Colonic mucosa (tissue), 4 donors: ENCODE measurements at regions not wholly inside any gene's neighbourhood (a gene's known extent, or its start where the extent isn't known, plus 50 kb on each side); places are given as distances from the start of the nearest gene placed in this dataset.

Experiments
- DNase-seq: peaks from one replicate; pipeline ENCODE4 v3.0.0-alpha.2; 2020
- H3K27ac ChIP-seq: fragments of 200-600 bp; one replicate; pipeline ENCODE4 v1.8.0; 2021
- H3K27me3 ChIP-seq: fragments of 200-600 bp; one replicate; pipeline ENCODE4 v1.8.0; 2021
- H3K36me3 ChIP-seq: fragments of 200-600 bp; one replicate; pipeline ENCODE4 v1.8.0; 2021
- H3K4me1 ChIP-seq: fragments of 200-600 bp; one replicate; pipeline ENCODE4 v1.8.0; 2021; ENCODE audit warnings: mild to moderate bottlenecking
- H3K4me3 ChIP-seq: fragments of 200-600 bp; one replicate; pipeline ENCODE4 v1.8.0; 2021
- H3K9ac ChIP-seq, 2 donors: one replicate each; pipeline ENCODE4 v1.7.0; 2013; ENCODE audit warnings: control low read depth in 2 of 2, low read depth in 2 of 2, low read length in 2 of 2
- H3K9me3 ChIP-seq: fragments of 200-600 bp; one replicate; pipeline ENCODE4 v1.8.0; 2021
- intact Hi-C: fragments of 100-400 bp; cut with DNase I; formaldehyde crosslinking; loops from one replicate; pipeline ENCODE4 v1.14.1; 2022
- TF ChIP-seq, protein P1 (sequence below): fragments of 200-600 bp; IDR thresholded peaks from one replicate; pipeline ENCODE4 v1.8.0; 2022; ENCODE audit warnings: antibody characterized with exemption, mild to moderate bottlenecking
- donor health status: healthy.
- donor health status: DM: no; HTN: no; CAD: no.
- donor health status: DM: no; HTN: no; CAD: no.

- Histone ChIP-seq H3K27me3 (no peaks in the 10 kb centered on the region), H3K4me3 (no peak overlapping the region), H3K9me3 (no peaks in the 10 kb centered on the region), H3K36me3 (no peaks in the 10 kb centered on the region), H3K9ac (no peak overlapping the region), H3K4me1 (no peaks in the 10 kb centered on the region), H3K27ac (no peak overlapping the region)
- no peak for DNase-seq
- TF ChIP-seq, protein P1, sequence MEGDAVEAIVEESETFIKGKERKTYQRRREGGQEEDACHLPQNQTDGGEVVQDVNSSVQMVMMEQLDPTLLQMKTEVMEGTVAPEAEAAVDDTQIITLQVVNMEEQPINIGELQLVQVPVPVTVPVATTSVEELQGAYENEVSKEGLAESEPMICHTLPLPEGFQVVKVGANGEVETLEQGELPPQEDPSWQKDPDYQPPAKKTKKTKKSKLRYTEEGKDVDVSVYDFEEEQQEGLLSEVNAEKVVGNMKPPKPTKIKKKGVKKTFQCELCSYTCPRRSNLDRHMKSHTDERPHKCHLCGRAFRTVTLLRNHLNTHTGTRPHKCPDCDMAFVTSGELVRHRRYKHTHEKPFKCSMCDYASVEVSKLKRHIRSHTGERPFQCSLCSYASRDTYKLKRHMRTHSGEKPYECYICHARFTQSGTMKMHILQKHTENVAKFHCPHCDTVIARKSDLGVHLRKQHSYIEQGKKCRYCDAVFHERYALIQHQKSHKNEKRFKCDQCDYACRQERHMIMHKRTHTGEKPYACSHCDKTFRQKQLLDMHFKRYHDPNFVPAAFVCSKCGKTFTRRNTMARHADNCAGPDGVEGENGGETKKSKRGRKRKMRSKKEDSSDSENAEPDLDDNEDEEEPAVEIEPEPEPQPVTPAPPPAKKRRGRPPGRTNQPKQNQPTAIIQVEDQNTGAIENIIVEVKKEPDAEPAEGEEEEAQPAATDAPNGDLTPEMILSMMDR: no peak
- intact Hi-C loops: no loop called here
Measured at GRCh38 chr1:229981736-229982135, 85.3 kb upstream of the GALNT2 start.

- H3K4me1 ChIP-seq: no peaks in the 10 kb centered on the region
- intact Hi-C loops: no loop called here
- no peaks in the 10 kb centered on the region for H3K27me3 ChIP-seq
- H3K4me3 ChIP-seq: no peak overlapping the region
- no peaks in the 10 kb centered on the region for H3K36me3 ChIP-seq
- H3K9ac ChIP-seq: no peak overlapping the region
- no peak overlapping the region for H3K27ac ChIP-seq
- no peaks in the 10 kb centered on the region for H3K9me3 ChIP-seq
- DNase-seq: no peak
- TF ChIP-seq, protein P1: no peak
Measured at GRCh38 chr1:229984310-229984991, 82.6 kb upstream of the GALNT2 start.

DNA sequence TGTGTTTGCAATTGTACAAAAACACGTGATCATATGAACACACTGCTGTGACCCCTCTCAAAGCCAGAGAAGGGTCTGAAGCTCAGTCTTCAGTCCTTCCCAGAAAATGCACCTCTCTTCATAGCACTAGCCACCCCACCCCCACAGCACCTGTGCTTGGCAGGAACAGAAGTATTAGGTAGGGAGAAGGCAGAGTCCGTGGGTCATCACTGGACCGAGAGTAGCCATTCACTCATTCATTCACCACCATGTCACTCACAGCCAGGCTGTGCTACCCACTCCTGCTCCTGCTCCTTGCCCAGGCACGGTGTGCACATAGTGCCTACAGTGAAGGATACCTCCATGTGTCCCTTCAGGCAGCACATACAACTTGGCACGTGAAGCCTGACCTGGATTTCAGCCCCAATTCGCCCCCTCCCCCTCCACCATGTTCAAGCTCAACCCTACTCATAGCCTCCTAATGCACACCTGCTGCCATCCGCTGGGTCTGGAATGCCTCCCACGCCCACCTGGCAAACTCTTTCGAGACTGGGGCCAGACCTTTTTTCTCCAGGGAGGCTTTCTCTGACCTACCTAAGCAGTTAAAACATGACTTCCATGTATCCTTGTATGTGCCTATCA, 81.9 kb upstream of the GALNT2 start:
- H3K27ac ChIP-seq: no peak overlapping the region
- H3K36me3 ChIP-seq: no peaks in the 10 kb centered on the region
- H3K27me3 ChIP-seq: no peaks in the 10 kb centered on the region
- H3K4me3 ChIP-seq: no peak overlapping the region
- H3K9ac ChIP-seq: no peak overlapping the region
- TF ChIP-seq, protein P1: no peak
- no peaks in the 10 kb centered on the region for H3K4me1 ChIP-seq
- no peak for DNase-seq
- no peaks in the 10 kb centered on the region for H3K9me3 ChIP-seq
- intact Hi-C loops: no loop called here

DNA sequence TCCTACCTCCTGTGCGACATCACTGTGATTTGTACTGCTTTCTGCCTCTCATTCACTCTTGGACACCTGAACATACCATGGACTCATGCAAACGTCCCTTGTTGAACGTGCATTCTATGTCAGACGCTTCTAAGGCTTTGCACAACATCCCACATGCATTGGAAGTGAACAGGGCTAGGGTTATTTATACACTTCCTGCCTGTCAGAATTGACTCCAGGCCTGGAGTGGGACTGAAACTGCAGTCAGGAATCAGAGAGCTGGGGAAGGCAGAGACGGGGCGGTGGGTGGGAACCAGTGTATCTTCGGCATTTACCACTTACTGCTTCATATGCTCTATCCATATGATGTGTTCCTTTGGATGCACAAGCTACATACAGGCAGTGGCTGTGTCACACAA, 81.4 kb upstream of the GALNT2 start:
- H3K27ac ChIP-seq: no peak overlapping the region
- no peaks in the 10 kb centered on the region for H3K27me3 ChIP-seq
- H3K9ac ChIP-seq: no peak overlapping the region
- TF ChIP-seq, protein P1: no peak
- intact Hi-C loops: no loop called here
- no peak for DNase-seq
- H3K9me3 ChIP-seq: no peaks in the 10 kb centered on the region
- no peak overlapping the region for H3K4me3 ChIP-seq
- no peaks in the 10 kb centered on the region for H3K4me1 ChIP-seq
- H3K36me3 ChIP-seq: no peaks in the 10 kb centered on the region

DNA sequence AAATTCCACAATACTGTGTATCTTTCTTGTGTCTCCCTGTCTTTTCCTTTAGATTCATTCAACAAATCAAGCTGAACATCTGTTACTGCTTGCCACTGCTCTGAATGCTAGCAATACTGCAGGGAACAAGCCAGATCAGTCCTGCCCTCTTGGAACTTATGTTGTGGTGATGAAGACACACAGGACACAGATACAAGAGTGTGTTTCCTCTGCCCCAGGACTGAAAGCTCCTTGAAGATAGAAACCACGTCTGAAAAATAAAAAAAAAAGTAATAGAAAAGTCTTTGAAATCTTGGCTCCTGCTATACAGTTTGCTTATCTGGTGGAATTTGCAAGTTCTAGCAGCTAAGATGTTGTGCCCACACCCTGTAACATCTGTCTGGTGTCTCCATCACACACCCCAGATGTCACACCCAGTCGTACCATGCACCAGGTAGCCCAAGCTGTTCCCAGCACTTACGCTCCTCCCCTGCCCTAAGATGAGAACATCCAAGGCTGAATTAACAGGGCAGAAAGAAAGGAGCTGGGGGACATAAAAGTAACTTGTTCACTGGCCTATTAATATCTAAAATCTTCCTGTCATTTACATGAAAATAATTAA, 80.2 kb upstream of the GALNT2 start:
- no peak overlapping the region for H3K27ac ChIP-seq
- H3K27me3 ChIP-seq: no peaks in the 10 kb centered on the region
- H3K36me3 ChIP-seq: no peaks in the 10 kb centered on the region
- intact Hi-C loops: no loop called here
- no peak overlapping the region for H3K4me3 ChIP-seq
- TF ChIP-seq, protein P1: no peak
- no peaks in the 10 kb centered on the region for H3K9me3 ChIP-seq
- H3K9ac ChIP-seq: no peak overlapping the region
- DNase-seq: no peak
- no peaks in the 10 kb centered on the region for H3K4me1 ChIP-seq
